ENCODE measurements at regions not wholly inside any gene's neighbourhood (a gene's known extent, or its start where the extent isn't known, plus 50 kb on each side); places are given as distances from the start of the nearest gene placed in this dataset.

DNA sequence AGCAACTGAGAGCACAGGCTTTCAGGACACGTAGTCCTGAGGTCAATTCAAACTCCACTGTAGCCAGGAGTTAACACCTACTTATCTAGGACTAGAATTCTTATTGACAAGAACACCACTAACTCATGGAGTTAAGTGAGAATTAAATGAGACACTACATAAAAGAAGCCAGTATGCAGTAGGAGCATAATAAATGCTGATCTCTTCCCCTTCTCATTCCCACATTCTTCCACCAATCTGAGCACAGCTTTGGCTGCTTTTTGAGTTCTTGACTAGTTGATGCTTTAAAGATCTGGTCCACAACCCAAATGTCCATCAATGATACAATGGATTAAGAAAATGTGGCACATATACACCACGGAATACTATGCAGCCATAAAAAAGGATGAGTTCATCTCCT, 55.2 kb downstream of the TTC32 start:
- Histone ChIP-seq H3K9me3 (no peaks in the 10 kb centered on the region), H3K27ac (no peak overlapping the region), H3K4me1 (ENCODE audit: insufficient read depth) (no peaks in the 10 kb centered on the region), H3K4me3 (no peak overlapping the region), H3K36me3 (no peaks in the 10 kb centered on the region), H3K27me3 (no peaks in the 10 kb centered on the region)
- no peak for TF ChIP-seq EP300 (IDR thresholded peaks at IDR 0.05)
- TF ChIP-seq, protein P1, sequence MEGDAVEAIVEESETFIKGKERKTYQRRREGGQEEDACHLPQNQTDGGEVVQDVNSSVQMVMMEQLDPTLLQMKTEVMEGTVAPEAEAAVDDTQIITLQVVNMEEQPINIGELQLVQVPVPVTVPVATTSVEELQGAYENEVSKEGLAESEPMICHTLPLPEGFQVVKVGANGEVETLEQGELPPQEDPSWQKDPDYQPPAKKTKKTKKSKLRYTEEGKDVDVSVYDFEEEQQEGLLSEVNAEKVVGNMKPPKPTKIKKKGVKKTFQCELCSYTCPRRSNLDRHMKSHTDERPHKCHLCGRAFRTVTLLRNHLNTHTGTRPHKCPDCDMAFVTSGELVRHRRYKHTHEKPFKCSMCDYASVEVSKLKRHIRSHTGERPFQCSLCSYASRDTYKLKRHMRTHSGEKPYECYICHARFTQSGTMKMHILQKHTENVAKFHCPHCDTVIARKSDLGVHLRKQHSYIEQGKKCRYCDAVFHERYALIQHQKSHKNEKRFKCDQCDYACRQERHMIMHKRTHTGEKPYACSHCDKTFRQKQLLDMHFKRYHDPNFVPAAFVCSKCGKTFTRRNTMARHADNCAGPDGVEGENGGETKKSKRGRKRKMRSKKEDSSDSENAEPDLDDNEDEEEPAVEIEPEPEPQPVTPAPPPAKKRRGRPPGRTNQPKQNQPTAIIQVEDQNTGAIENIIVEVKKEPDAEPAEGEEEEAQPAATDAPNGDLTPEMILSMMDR (IDR thresholded peaks at IDR 0.05) = no peak
- TF ChIP-seq POLR2A (IDR thresholded peaks at IDR 0.05) = no peak
- 89 to 95% (median 90%) methylated on average over 2 of the region's 2 CpGs for WGBS, 3 donors
- DNase-seq = no peak
- intact Hi-C loops (cut with DNase I) = no loop called here

DNA sequence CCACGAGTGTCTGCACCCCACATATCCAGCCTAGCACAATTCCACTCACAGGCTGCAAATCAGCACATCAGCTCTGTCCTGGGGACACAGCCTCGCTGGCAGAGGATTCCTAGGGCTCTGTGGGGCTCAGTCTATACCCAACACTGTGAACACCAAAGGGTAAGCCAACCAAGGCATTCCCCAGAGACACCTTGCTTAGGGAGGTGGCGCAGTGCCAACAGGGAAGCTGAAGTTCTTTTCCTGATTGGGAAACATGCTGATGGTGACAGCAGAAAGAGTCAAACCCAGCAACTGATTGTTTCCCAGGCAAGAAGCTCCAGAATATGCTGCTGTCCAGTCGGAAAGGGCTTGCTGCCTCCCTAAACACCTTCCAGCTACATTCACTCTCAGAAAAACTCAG, 55.8 kb downstream of the TTC32 start:
- DNase-seq = no peak
- H3K27me3 ChIP-seq = no peaks in the 10 kb centered on the region
- no peak overlapping the region for H3K4me3 ChIP-seq
- intact Hi-C loops (cut with DNase I) = no loop called here
- no peak for TF ChIP-seq EP300 (IDR thresholded peaks at IDR 0.05)
- TF ChIP-seq, protein P1 (IDR thresholded peaks at IDR 0.05) = no peak
- no peak for TF ChIP-seq POLR2A (IDR thresholded peaks at IDR 0.05)
- 75 to 84% (median 79%) methylated on average over 4 of the region's 4 CpGs for WGBS, 3 donors
- H3K4me1 ChIP-seq (ENCODE audit: insufficient read depth) = no peaks in the 10 kb centered on the region
- H3K27ac ChIP-seq = no peak overlapping the region
- no peaks in the 10 kb centered on the region for H3K9me3 ChIP-seq
- H3K36me3 ChIP-seq = no peaks in the 10 kb centered on the region

- no peak for DNase-seq
- Histone ChIP-seq H3K4me3 (no peak overlapping the region), H3K27me3 (no peaks in the 10 kb centered on the region), H3K4me1 (ENCODE audit: insufficient read depth) (no peaks in the 10 kb centered on the region), H3K36me3 (no peaks in the 10 kb centered on the region), H3K27ac (no peak overlapping the region), H3K9me3 (no peaks in the 10 kb centered on the region)
- 54 to 75% (median 66%) methylated on average over 5 of the region's 5 CpGs for WGBS, 3 donors
- intact Hi-C loops (cut with DNase I) = no loop called here
- TF ChIP-seq, protein P1 (IDR thresholded peaks at IDR 0.05) = no peak
- TF ChIP-seq POLR2A (IDR thresholded peaks at IDR 0.05) (no peak), EP300 (IDR thresholded peaks at IDR 0.05) (no peak)
Measured at GRCh38 chr2:19845323-19845920, 56.4 kb downstream of the TTC32 start.

DNA sequence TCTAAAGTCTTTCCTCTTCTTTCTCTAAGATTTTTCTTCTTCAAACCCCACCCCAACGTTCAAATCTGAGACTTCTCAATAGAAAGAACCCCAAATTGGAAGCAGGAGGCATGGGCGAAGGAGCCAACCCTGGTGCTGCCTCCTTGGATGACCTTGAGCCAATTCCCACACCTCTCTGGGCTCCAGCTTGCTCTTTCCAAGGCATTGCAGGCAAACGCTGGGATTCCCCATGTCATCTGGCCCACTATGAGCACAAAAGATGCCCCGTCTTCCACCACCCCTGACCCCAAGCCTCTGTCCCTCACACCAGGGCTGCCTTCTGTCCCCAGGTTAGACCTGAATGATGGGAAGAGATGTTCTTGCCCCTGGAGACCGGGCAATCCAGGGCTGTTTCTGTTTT, 57.0 kb downstream of the TTC32 start:
- intact Hi-C loops (cut with DNase I) = no loop called here
- H3K27ac ChIP-seq = no peak overlapping the region
- TF ChIP-seq POLR2A (IDR thresholded peaks at IDR 0.05) (no peak), EP300 (IDR thresholded peaks at IDR 0.05) (no peak)
- TF ChIP-seq, protein P1 (IDR thresholded peaks at IDR 0.05) = no peak
- no peaks in the 10 kb centered on the region for H3K36me3 ChIP-seq
- DNase-seq = no peak
- H3K9me3 ChIP-seq = no peaks in the 10 kb centered on the region
- H3K27me3 ChIP-seq = no peaks in the 10 kb centered on the region
- H3K4me1 ChIP-seq (ENCODE audit: insufficient read depth) = no peaks in the 10 kb centered on the region
- 70 to 79% (median 74%) methylated on average over 5 of the region's 5 CpGs for WGBS, 3 donors
- no peak overlapping the region for H3K4me3 ChIP-seq
